ENCODE measurements at regions not wholly inside any gene's neighbourhood (a gene's known extent, or its start where the extent isn't known, plus 50 kb on each side); places are given as distances from the start of the nearest gene placed in this dataset.
A peak's percentile ranks its signal among the peaks of the same experiment; 100 is the strongest.

- no peaks in the 10 kb centered on the region for H3K79me2 ChIP-seq (ENCODE audit: insufficient read depth, low read length)
- ATAC-seq (no peak), DNase-seq (ENCODE audit: low read depth, low spot score) (no peak)
- no peak overlapping the region for H3K9ac ChIP-seq (ENCODE audit: low read length)
- no peaks in the 10 kb centered on the region for H3K36me3 ChIP-seq (ENCODE audit: control insufficient read depth in 1 of 2, insufficient read depth in 2 of 2, low read length in 2 of 2)
- no peak for TF ChIP-seq FOSL1 (IDR thresholded peaks at IDR 0.05; ENCODE audit: low read depth)
- no peak for TF ChIP-seq RAD21 (IDR thresholded peaks at IDR 0.05; ENCODE audit: low read depth)
- no peak for TF ChIP-seq EGR1 (IDR thresholded peaks at IDR 0.05; ENCODE audit: low read depth)
- TF ChIP-seq ZFX (IDR thresholded peaks at IDR 0.05): no peak
- no peaks in the 10 kb centered on the region for H4K20me1 ChIP-seq (ENCODE audit: insufficient read depth)
- ChIA-PET POLR2A (no interaction called here), RAD21 (ENCODE audit: low non-redundant PET in 1 of 2, low total read pairs in 2 of 2, uncharacterized antibody in 2 of 2, unreplicated experiment in 2 of 2) (no interaction called here), CTCF (no interaction called here)
- H3K9me3 ChIP-seq (ENCODE audit: control insufficient read depth in 1 of 2, insufficient read depth in 1 of 2, low read depth in 1 of 2, low read length in 2 of 2): no peaks in the 10 kb centered on the region
- H3K4me1 ChIP-seq (ENCODE audit: control insufficient read depth in 1 of 2, insufficient read depth in 2 of 2, low read length in 2 of 2): no peaks in the 10 kb centered on the region
- no peak overlapping the region for H3K4me2 ChIP-seq (ENCODE audit: low read length)
- no peaks in the 10 kb centered on the region for H3K27me3 ChIP-seq (ENCODE audit: insufficient read depth, low read length)
- no TSS peak for BruUV-seq (replicated peaks)
- H3K27ac ChIP-seq (ENCODE audit: low read depth, low read length): no peak overlapping the region
- no peak overlapping the region for H2AFZ ChIP-seq (ENCODE audit: low read depth, low read length, poor library complexity, severe bottlenecking)
- H3K9me2 ChIP-seq (ENCODE audit: insufficient read depth): no peaks in the 10 kb centered on the region
- intact Hi-C loops (cut with micrococcal nuclease): no loop called here
- H3K4me3 ChIP-seq (replicated peaks in 1 of 2; ENCODE audit: low read depth in 1 of 2, low read length in 2 of 2): no peak overlapping the region
Observed at GRCh38 chr4:151527699-151528098, 118.7 kb downstream of the FHIP1A start.

GRCh38 chr4:151529187-151529586 lies 120.2 kb downstream of the FHIP1A start:
- Histone ChIP-seq H3K79me2 (ENCODE audit: insufficient read depth, low read length) (no peaks in the 10 kb centered on the region), H3K9me2 (ENCODE audit: insufficient read depth) (no peaks in the 10 kb centered on the region), H3K9ac (ENCODE audit: low read length) (no peak overlapping the region), H3K4me2 (ENCODE audit: low read length) (no peak overlapping the region), H3K9me3 (ENCODE audit: control insufficient read depth in 1 of 2, insufficient read depth in 1 of 2, low read depth in 1 of 2, low read length in 2 of 2) (no peaks in the 10 kb centered on the region), H3K4me1 (ENCODE audit: control insufficient read depth in 1 of 2, insufficient read depth in 2 of 2, low read length in 2 of 2) (no peaks in the 10 kb centered on the region), H4K20me1 (ENCODE audit: insufficient read depth) (no peaks in the 10 kb centered on the region), H3K4me3 (replicated peaks in 1 of 2; ENCODE audit: low read depth in 1 of 2, low read length in 2 of 2) (no peak overlapping the region), H3K27me3 (ENCODE audit: insufficient read depth, low read length) (no peaks in the 10 kb centered on the region), H2AFZ (ENCODE audit: low read depth, low read length, poor library complexity, severe bottlenecking) (no peak overlapping the region), H3K27ac (ENCODE audit: low read depth, low read length) (no peak overlapping the region), H3K36me3 (ENCODE audit: control insufficient read depth in 1 of 2, insufficient read depth in 2 of 2, low read length in 2 of 2) (no peaks in the 10 kb centered on the region)
- DNase-seq (ENCODE audit: low read depth, low spot score) (no peak), ATAC-seq (no peak)
- CTCF ChIA-PET: no interaction called here
- intact Hi-C loops (cut with micrococcal nuclease): no loop called here
- BruUV-seq (replicated peaks): no TSS peak
- TF ChIP-seq RAD21 (IDR thresholded peaks at IDR 0.05; ENCODE audit: low read depth): peak; percentile 10; the same call in 1 of the 2 replicates
- no peak for TF ChIP-seq POLR2A (IDR thresholded peaks at IDR 0.05; ENCODE audit: borderline replicate concordance, extremely low read depth, insufficient read depth, insufficient read length)
- no peak for TF ChIP-seq ZNF274 (IDR thresholded peaks at IDR 0.05; ENCODE audit: low read depth, low read length)
- RAD21 ChIA-PET (ENCODE audit: low non-redundant PET in 1 of 2, low total read pairs in 2 of 2, uncharacterized antibody in 2 of 2, unreplicated experiment in 2 of 2): no interaction called here
- POLR2A ChIA-PET: no interaction called here
